Neuronal stem cell (in vitro differentiated cells): ENCODE measurements at regions not wholly inside any gene's neighbourhood (a gene's known extent, or its start where the extent isn't known, plus 50 kb on each side); places are given as distances from the start of the nearest gene placed in this dataset.

Experiments
- DNase-seq: peaks from one replicate; pipeline ENCODE4 v3.0.0-alpha.2; 2013; ENCODE audit warnings: low spot score
- H2AFZ ChIP-seq: one replicate; pipeline ENCODE4 v1.6.1; 2013; ENCODE audit warnings: mild to moderate bottlenecking, low read length, inconsistent platforms
- H2AK5ac ChIP-seq: 2 replicates; pipeline ENCODE4 v1.6.1; 2013; ENCODE audit warnings: low read depth, mild to moderate bottlenecking, inconsistent platforms, low read length, moderate library complexity, mixed read lengths
- H2BK120ac ChIP-seq: 2 replicates; pipeline ENCODE4 v1.6.1; 2013; ENCODE audit warnings: low read depth, mild to moderate bottlenecking, inconsistent platforms, low read length, moderate library complexity, mixed read lengths
- H2BK12ac ChIP-seq: one replicate; pipeline ENCODE4 v1.6.1; 2013; ENCODE audit warnings: low read length, inconsistent platforms
- H2BK15ac ChIP-seq: 2 replicates; pipeline ENCODE4 v1.6.1; 2013; ENCODE audit warnings: mild to moderate bottlenecking, low read length, inconsistent platforms, mixed read lengths
- H2BK5ac ChIP-seq: one replicate; pipeline ENCODE4 v1.6.1; 2013; ENCODE audit warnings: inconsistent platforms, mild to moderate bottlenecking, low read length, moderate library complexity
- H3K14ac ChIP-seq: one replicate; pipeline ENCODE4 v1.6.1; 2013; ENCODE audit warnings: low read length, inconsistent platforms
- H3K18ac ChIP-seq: 2 replicates; pipeline ENCODE4 v1.6.1; 2013; ENCODE audit warnings: low read length, inconsistent platforms
- H3K23ac ChIP-seq: 2 replicates; pipeline ENCODE4 v1.6.1; 2013; ENCODE audit warnings: low read depth, mild to moderate bottlenecking, mixed read lengths, low read length, inconsistent platforms; ENCODE audit not compliant: poor library complexity
- H3K27ac ChIP-seq: replicated peaks from 3 replicates; pipeline ENCODE4 v1.5.1; 2013; ENCODE audit warnings: low read length, inconsistent platforms
- H3K27me3 ChIP-seq, 3 experiments: 2 replicates each; pipeline ENCODE4 v1.6.1; 2013; ENCODE audit warnings: low read length in 3 of 3, mild to moderate bottlenecking in 2 of 3, inconsistent platforms in 1 of 3, low read depth in 1 of 3, mixed read lengths in 1 of 3, moderate library complexity in 1 of 3; ENCODE audit not compliant: control insufficient read depth in 3 of 3, insufficient read depth in 3 of 3
- H3K36me3 ChIP-seq, 2 donors: replicated peaks in 1 of 2; 2 replicates each; pipeline ENCODE4 v1.6.1; 2013; ENCODE audit warnings: low read length in 2 of 2; ENCODE audit not compliant: control insufficient read depth in 2 of 2, insufficient read depth in 2 of 2
- H3K4ac ChIP-seq: 2 replicates; pipeline ENCODE4 v1.6.1; 2013; ENCODE audit warnings: inconsistent platforms, mild to moderate bottlenecking, low read length, moderate library complexity
- H3K4me1 ChIP-seq, 2 donors: 1 replicate in 1 of 2; 2 replicates in 1 of 2; pipeline ENCODE4 v1.6.1; 2013; ENCODE audit warnings: low read length in 2 of 2, low read depth in 1 of 2; ENCODE audit not compliant: control insufficient read depth in 2 of 2, insufficient read depth in 1 of 2
- H3K4me2 ChIP-seq: one replicate; pipeline ENCODE4 v1.6.1; 2013; ENCODE audit warnings: mild to moderate bottlenecking, low read length, inconsistent platforms; ENCODE audit not compliant: insufficient read depth, poor library complexity, severe bottlenecking
- H3K4me3 ChIP-seq, 2 donors: 2 replicates each; pipeline ENCODE4 v1.5.1; 2013; ENCODE audit warnings: low read length in 2 of 2, mild to moderate bottlenecking in 2 of 2, inconsistent platforms in 1 of 2, moderate library complexity in 1 of 2
- H3K79me1 ChIP-seq: one replicate; pipeline ENCODE4 v1.6.1; 2013; ENCODE audit warnings: low read depth, mild to moderate bottlenecking, inconsistent platforms, low read length, moderate library complexity
- H3K9ac ChIP-seq: one replicate; pipeline ENCODE4 v1.6.1; 2013; ENCODE audit warnings: mild to moderate bottlenecking, low read depth, low read length, inconsistent platforms; ENCODE audit not compliant: poor library complexity
- H3K9me3 ChIP-seq, 2 donors: replicated peaks in 1 of 2; 2 replicates each; pipeline versions ENCODE3 to v1.6.1; 2013; ENCODE audit warnings: low read length in 2 of 2, mild to moderate bottlenecking in 2 of 2, inconsistent platforms in 1 of 2, low read depth in 1 of 2, mixed read lengths in 1 of 2, moderate library complexity in 1 of 2; ENCODE audit not compliant: control insufficient read depth in 2 of 2, insufficient read depth in 1 of 2
- H4K8ac ChIP-seq: one replicate; pipeline ENCODE4 v1.6.1; 2013; ENCODE audit warnings: low read depth, mild to moderate bottlenecking, inconsistent platforms, low read length, moderate library complexity
- H4K91ac ChIP-seq: one replicate; pipeline ENCODE4 v1.6.1; 2013; ENCODE audit warnings: low read length, low read depth, mild to moderate bottlenecking, inconsistent platforms; ENCODE audit not compliant: poor library complexity
- WGBS, 2 donors: extraction: QIAGEN DNeasy Blood & Tissue Kit; methylation state at CpG; one replicate each; pipeline ENCODE4 v1.1.7; 2013; ENCODE audit warnings: missing lambda C conversion rate in 2 of 2, mixed read lengths in 1 of 2; ENCODE audit not compliant: insufficient read length in 2 of 2, insufficient replicate concordance in 1 of 2; ENCODE audit errors: extremely low coverage in 2 of 2; 5-methylcytosine and 5-hydroxymethylcytosine counted together

DNA sequence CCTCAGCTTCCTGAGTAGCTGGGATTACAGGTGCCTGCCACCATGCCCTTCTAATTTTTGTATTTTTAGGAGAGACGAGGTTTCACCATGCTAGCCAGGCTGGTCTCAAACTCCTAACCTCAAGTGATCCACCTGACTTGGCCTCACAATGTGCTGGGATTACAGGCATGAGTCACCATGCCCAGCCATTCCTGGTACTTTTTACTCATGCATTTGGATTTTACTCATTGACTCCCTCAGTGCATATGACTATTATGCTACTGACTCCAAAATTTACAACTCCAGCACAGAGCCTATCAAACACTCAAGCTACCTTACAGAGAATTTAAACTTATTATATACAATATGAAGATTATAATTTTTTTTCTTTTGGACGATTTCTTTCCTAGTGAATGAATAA, 199.9 kb downstream of the CXXC4 start:
- no peak overlapping the region for H3K23ac ChIP-seq
- no peak overlapping the region for H3K14ac ChIP-seq
- peaks cover 1% of the 10 kb centered on the region for H3K79me1 ChIP-seq
- no CpG with 5 or more reads among the region's 2 CpGs for WGBS, 2 donors
- no peak overlapping the region for H3K4me3 ChIP-seq
- no peak overlapping the region for H3K27ac ChIP-seq
- no peak overlapping the region for H4K8ac ChIP-seq
- H3K4ac ChIP-seq: no peak overlapping the region
- H2BK5ac ChIP-seq: no peak overlapping the region
- no peaks in the 10 kb centered on the region for H3K27me3 ChIP-seq
- no peak overlapping the region for H4K91ac ChIP-seq
- DNase-seq: no peak
- no peaks in the 10 kb centered on the region for H3K9me3 ChIP-seq
- no peaks in the 10 kb centered on the region for H3K36me3 ChIP-seq
- no peak overlapping the region for H2AK5ac ChIP-seq
- no peak overlapping the region for H2AFZ ChIP-seq
- H2BK12ac ChIP-seq: no peak overlapping the region
- no peak overlapping the region for H3K4me2 ChIP-seq
- H3K18ac ChIP-seq: no peak overlapping the region
- H2BK15ac ChIP-seq: no peak overlapping the region
- no peak overlapping the region for H3K9ac ChIP-seq
- no peak overlapping the region for H2BK120ac ChIP-seq
- H3K4me1 ChIP-seq: no peaks in the 10 kb centered on the region

DNA sequence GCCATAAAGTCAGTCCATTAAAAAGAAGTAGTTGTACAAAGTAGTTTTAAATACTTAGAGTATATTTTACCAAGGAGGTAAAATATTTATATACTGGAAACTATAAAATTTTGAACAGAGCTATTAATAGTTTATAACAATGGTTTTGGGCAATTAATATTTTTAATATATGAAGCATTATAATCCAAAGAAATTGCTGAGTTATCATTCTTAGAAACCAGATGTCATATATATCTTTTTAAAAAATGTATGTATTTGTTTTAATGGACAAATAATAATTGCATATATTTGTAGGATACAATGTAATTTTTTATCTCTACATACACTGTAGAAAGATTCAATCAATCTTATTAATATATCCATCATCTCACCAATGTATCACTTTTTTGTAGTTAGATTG, 207.8 kb downstream of the CXXC4 start:
- no peak overlapping the region for H3K4me2 ChIP-seq
- H3K23ac ChIP-seq: no peak overlapping the region
- H4K91ac ChIP-seq: no peak overlapping the region
- no peak overlapping the region for H2BK15ac ChIP-seq
- no peak overlapping the region for H3K18ac ChIP-seq
- H3K79me1 ChIP-seq: no peaks in the 10 kb centered on the region
- DNase-seq: no peak
- H3K14ac ChIP-seq: no peak overlapping the region
- no peak overlapping the region for H2AFZ ChIP-seq
- no peak overlapping the region for H3K9ac ChIP-seq
- no peak overlapping the region for H2AK5ac ChIP-seq
- H3K4me3 ChIP-seq: no peak overlapping the region
- no peaks in the 10 kb centered on the region for H3K9me3 ChIP-seq
- H3K4me1 ChIP-seq: no peaks in the 10 kb centered on the region
- H3K27me3 ChIP-seq: no peaks in the 10 kb centered on the region
- no peaks in the 10 kb centered on the region for H3K36me3 ChIP-seq
- H2BK5ac ChIP-seq: no peak overlapping the region
- H2BK120ac ChIP-seq: no peak overlapping the region
- H4K8ac ChIP-seq: no peak overlapping the region
- H3K4ac ChIP-seq: no peak overlapping the region
- no peak overlapping the region for H3K27ac ChIP-seq
- no peak overlapping the region for H2BK12ac ChIP-seq

DNA sequence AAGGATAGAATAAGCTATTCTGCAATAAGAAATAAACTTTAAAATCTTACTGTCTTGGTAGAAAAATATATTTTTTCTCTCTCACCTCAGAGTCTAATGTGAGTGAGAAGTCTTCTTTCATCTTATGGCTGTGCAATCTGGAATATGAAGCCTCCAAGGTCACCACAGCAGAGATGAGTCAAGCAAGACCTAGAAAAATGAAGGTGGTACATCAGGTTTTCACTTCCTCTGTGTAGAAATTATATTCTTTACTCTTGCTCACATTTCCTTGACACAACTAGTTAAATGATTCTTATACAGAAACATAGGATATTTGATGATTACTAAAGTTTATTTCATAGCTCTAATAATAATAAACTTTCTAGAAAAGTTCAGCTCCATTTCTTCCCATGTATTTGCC, 211.4 kb downstream of the CXXC4 start:
- Histone ChIP-seq H3K4ac (no peak overlapping the region), H3K23ac (no peak overlapping the region), H3K4me2 (no peak overlapping the region), H2BK120ac (no peak overlapping the region), H3K4me1 (no peaks in the 10 kb centered on the region), H3K27me3 (no peaks in the 10 kb centered on the region), H2BK12ac (no peak overlapping the region), H3K9me3 (no peaks in the 10 kb centered on the region), H3K14ac (no peak overlapping the region), H2AFZ (no peak overlapping the region), H3K9ac (no peak overlapping the region), H3K4me3 (no peak overlapping the region), H4K8ac (no peak overlapping the region), H3K36me3 (no peaks in the 10 kb centered on the region), H4K91ac (no peak overlapping the region), H3K27ac (no peak overlapping the region), H2BK5ac (no peak overlapping the region), H2BK15ac (no peak overlapping the region), H3K79me1 (no peaks in the 10 kb centered on the region), H3K18ac (no peak overlapping the region), H2AK5ac (no peak overlapping the region)
- no peak for DNase-seq

DNA sequence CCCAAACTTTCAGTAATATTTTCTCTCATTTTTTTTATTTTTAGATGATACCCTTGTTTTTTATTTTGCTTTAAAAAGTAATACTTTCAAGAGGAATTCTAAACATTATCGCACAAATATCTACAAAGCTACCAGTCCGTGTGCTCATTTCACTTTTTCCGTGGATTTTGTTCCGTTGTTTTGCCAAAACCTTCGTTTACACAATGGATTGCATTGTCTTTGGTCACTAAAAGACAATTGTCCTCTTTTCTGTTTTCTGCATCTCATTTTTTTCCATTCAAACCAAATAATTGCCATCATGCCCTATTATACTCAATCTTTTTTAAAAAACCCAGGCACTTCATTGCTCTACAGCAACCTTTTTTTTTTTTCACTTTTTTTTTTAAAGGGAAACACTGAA, 214.9 kb downstream of the CXXC4 start:
- no peak overlapping the region for H3K18ac ChIP-seq
- no peak overlapping the region for H3K14ac ChIP-seq
- no CpG with 5 or more reads among the region's 5 CpGs for WGBS, 2 donors
- H3K9me3 ChIP-seq: no peaks in the 10 kb centered on the region
- H2BK12ac ChIP-seq: no peak overlapping the region
- H3K4ac ChIP-seq: no peak overlapping the region
- no peak overlapping the region for H2BK5ac ChIP-seq
- H3K36me3 ChIP-seq: no peaks in the 10 kb centered on the region
- no peak overlapping the region for H3K23ac ChIP-seq
- H4K91ac ChIP-seq: no peak overlapping the region
- H3K4me3 ChIP-seq: no peak overlapping the region
- no peak overlapping the region for H2BK15ac ChIP-seq
- H2AK5ac ChIP-seq: no peak overlapping the region
- no peak overlapping the region for H3K9ac ChIP-seq
- no peak overlapping the region for H4K8ac ChIP-seq
- no peak overlapping the region for H2AFZ ChIP-seq
- no peaks in the 10 kb centered on the region for H3K4me1 ChIP-seq
- H3K27ac ChIP-seq: no peak overlapping the region
- H3K4me2 ChIP-seq: no peak overlapping the region
- no peak for DNase-seq
- no peaks in the 10 kb centered on the region for H3K27me3 ChIP-seq
- H3K79me1 ChIP-seq: no peaks in the 10 kb centered on the region
- no peak overlapping the region for H2BK120ac ChIP-seq
